Calu3 (cell line): ENCODE measurements at regions not wholly inside any gene's neighbourhood (a gene's known extent, or its start where the extent isn't known, plus 50 kb on each side); places are given as distances from the start of the nearest gene placed in this dataset.

Source experiments
- BruUV-seq: library from RNA; stranded (reverse); fragments of 400-500 nt; replicated peaks from 2 replicates; lab custom pipeline; 2021; lab: Mats Ljungman, UMichigan
- CTCF ChIA-PET: fragments of 300-600 bp; sonication (Branson Sonifier 250); formaldehyde crosslinking; loops from one replicate; lab custom pipeline; 2022; ENCODE audit warnings: antibody characterized with exemption; lab: Charles Lee
- DNase-seq: peaks from one replicate; pipeline ENCODE4 v3.0.0; 2022
- H3K27ac Mint-ChIP-seq: one replicate; pipeline ENCODE4 v1.8.0; 2022; ENCODE audit warnings: mixed read lengths; ENCODE audit not compliant: unreplicated experiment
- H3K27me3 Mint-ChIP-seq: one replicate; pipeline ENCODE4 v1.8.0; 2022; ENCODE audit warnings: mixed read lengths; ENCODE audit not compliant: unreplicated experiment
- H3K36me3 Mint-ChIP-seq: one replicate; pipeline ENCODE4 v1.8.0; 2022; ENCODE audit warnings: mild to moderate bottlenecking, moderate library complexity, mixed read lengths; ENCODE audit not compliant: insufficient read depth, unreplicated experiment
- H3K4me1 Mint-ChIP-seq: one replicate; pipeline ENCODE4 v1.8.0; 2022; ENCODE audit warnings: mild to moderate bottlenecking, low read depth, mixed read lengths; ENCODE audit not compliant: unreplicated experiment
- H3K4me3 Mint-ChIP-seq: one replicate; pipeline ENCODE4 v1.8.0; 2022; ENCODE audit warnings: mild to moderate bottlenecking, low read depth, moderate library complexity, mixed read lengths; ENCODE audit not compliant: unreplicated experiment
- H3K9me3 Mint-ChIP-seq: one replicate; pipeline ENCODE4 v1.8.0; 2022; ENCODE audit warnings: low read depth, mixed read lengths; ENCODE audit not compliant: unreplicated experiment
- CTCF ChIP-seq: fragments of 200-600 bp; IDR thresholded peaks from one replicate; pipeline ENCODE4 v1.8.0; 2022; ENCODE audit warnings: antibody characterized with exemption; ENCODE audit not compliant: unreplicated experiment
- intact Hi-C: fragments of 100-400 bp; cut with micrococcal nuclease; formaldehyde crosslinking; loops from one replicate; pipeline ENCODE4 v1.10.0; 2022; ENCODE audit not compliant: unreplicated experiment

- Mint-ChIP-seq H3K9me3 (no peaks in the 10 kb centered on the region), H3K4me3 (no peak overlapping the region), H3K27me3 (no peaks in the 10 kb centered on the region), H3K27ac (no peak overlapping the region), H3K36me3 (no peaks in the 10 kb centered on the region), H3K4me1 (peaks cover 16% of the 10 kb centered on the region)
- no TSS peak for BruUV-seq
- DNase-seq: no peak
- intact Hi-C loops: no loop called here
- no peak for TF ChIP-seq CTCF
- CTCF ChIA-PET: no interaction called here
These were observed 275.3 kb upstream of the UBE2E3 start for GRCh38 chr2:180705122-180705521.

GRCh38 chr2:180699657-180700361 lies 280.6 kb upstream of the UBE2E3 start:
- no peak for TF ChIP-seq CTCF
- no peaks in the 10 kb centered on the region for H3K4me1 Mint-ChIP-seq
- no TSS peak for BruUV-seq
- H3K27ac Mint-ChIP-seq: no peak overlapping the region
- no peaks in the 10 kb centered on the region for H3K9me3 Mint-ChIP-seq
- no peaks in the 10 kb centered on the region for H3K36me3 Mint-ChIP-seq
- H3K4me3 Mint-ChIP-seq: no peak overlapping the region
- CTCF ChIA-PET: no interaction called here
- no peak for DNase-seq
- intact Hi-C loops: no loop called here
- H3K27me3 Mint-ChIP-seq: no peaks in the 10 kb centered on the region

GRCh38 chr2:180698668-180699067 lies 281.7 kb upstream of the UBE2E3 start:
- Mint-ChIP-seq H3K36me3 (no peaks in the 10 kb centered on the region), H3K4me1 (no peaks in the 10 kb centered on the region), H3K9me3 (no peaks in the 10 kb centered on the region), H3K27me3 (no peaks in the 10 kb centered on the region), H3K4me3 (no peak overlapping the region), H3K27ac (no peak overlapping the region)
- BruUV-seq: no TSS peak
- CTCF ChIA-PET: no interaction called here
- TF ChIP-seq CTCF: no peak
- intact Hi-C loops: no loop called here
- DNase-seq: no peak

GRCh38 chr2:180695586-180696401 lies 284.6 kb upstream of the UBE2E3 start:
- H3K4me3 Mint-ChIP-seq: no peak overlapping the region
- no peak for DNase-seq
- no peaks in the 10 kb centered on the region for H3K9me3 Mint-ChIP-seq
- H3K36me3 Mint-ChIP-seq: no peaks in the 10 kb centered on the region
- CTCF ChIA-PET: no interaction called here
- H3K4me1 Mint-ChIP-seq: no peaks in the 10 kb centered on the region
- TF ChIP-seq CTCF: no peak
- intact Hi-C loops: no loop called here
- no peaks in the 10 kb centered on the region for H3K27me3 Mint-ChIP-seq
- BruUV-seq: no TSS peak
- H3K27ac Mint-ChIP-seq: no peak overlapping the region
